Stomach (tissue), 4 donors: ENCODE measurements at regions not wholly inside any gene's neighbourhood (a gene's known extent, or its start where the extent isn't known, plus 50 kb on each side); places are given as distances from the start of the nearest gene placed in this dataset.

ENCODE experiments used
- CTCF ChIP-seq, 7 experiments: fragments of 450-650 bp in 4 of 7; fragments of 200-600 bp in 3 of 7; sonication (generic) in 3 of 7; IDR thresholded peaks; one replicate each; pipeline ENCODE4 v1.5.1; 2016 to 2019; ENCODE audit warnings: antibody characterized with exemption in 7 of 7, control low read depth in 2 of 7, mild to moderate bottlenecking in 1 of 7
- POLR2A ChIP-seq, 4 donors: fragments of 450-650 bp; IDR thresholded peaks; one replicate each; pipeline ENCODE4 v1.6.1; 2016; ENCODE audit warnings: antibody characterized with exemption in 4 of 4, control low read depth in 2 of 4, mild to moderate bottlenecking in 1 of 4, moderate library complexity in 1 of 4

DNA sequence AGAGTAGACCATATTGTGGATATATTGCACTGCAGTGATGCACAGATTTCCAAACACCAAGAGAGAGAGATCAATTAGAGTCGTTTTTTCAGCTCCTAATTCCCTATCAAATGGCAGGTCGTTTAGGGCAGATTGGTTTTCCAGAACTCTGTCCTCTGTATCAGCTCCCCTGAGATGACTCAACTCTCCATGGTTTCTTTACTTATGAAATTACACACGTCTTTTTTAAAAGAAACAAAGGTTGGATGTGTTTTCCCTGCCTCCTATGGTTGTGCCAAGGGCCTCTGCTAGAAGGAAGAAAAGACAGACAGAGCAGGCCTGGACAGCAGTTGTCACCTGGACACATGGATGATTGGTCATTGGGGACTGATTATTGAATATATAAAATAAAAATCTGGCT, 478.1 kb upstream of the NBEA start:
- TF ChIP-seq CTCF (IDR thresholded peaks at IDR 0.05) (no peak), POLR2A (IDR thresholded peaks at IDR 0.05) (no peak)
